HCT116 (cell line): ENCODE measurements at regions not wholly inside any gene's neighbourhood (a gene's known extent, or its start where the extent isn't known, plus 50 kb on each side); places are given as distances from the start of the nearest gene placed in this dataset.
A peak's percentile ranks its signal among the peaks of the same experiment; 100 is the strongest.

Experiments used
- CTCF ChIP-seq, 3 experiments: fragments of 200-600 bp in 1 of 3; sonication (generic) in 1 of 3; IDR thresholded peaks in 2 of 3; conservative IDR thresholded peaks in 1 of 3; 2 replicates each; pipeline ENCODE4 v1.5.1; 2012 to 2017; ENCODE audit warnings: low read depth in 2 of 3, low read length in 2 of 3, antibody characterized with exemption in 1 of 3, borderline replicate concordance in 1 of 3, control low read depth in 1 of 3, mild to moderate bottlenecking in 1 of 3, mixed read lengths in 1 of 3, mixed run types in 1 of 3, moderate library complexity in 1 of 3; ENCODE audit not compliant: insufficient read depth in 1 of 3
- EZH2 ChIP-seq: fragments of 200-600 bp; sonication (generic); IDR thresholded peaks from 2 replicates; pipeline ENCODE4 v1.6.1; 2017; ENCODE audit warnings: antibody characterized with exemption, mixed run types
- POLR2AphosphoS5 ChIP-seq: IDR thresholded peaks from 2 replicates; pipeline ENCODE4 v1.6.1; 2011; ENCODE audit warnings: mild to moderate bottlenecking, low read depth, low read length, moderate library complexity
- ZFX ChIP-seq: fragments of 450-650 bp; IDR thresholded peaks from 2 replicates; pipeline ENCODE4 v1.6.1; 2017
- ZNF274 ChIP-seq: fragments of 200-500 bp; sonication (Bioruptor generic); IDR thresholded peaks from 2 replicates; pipeline ENCODE4 v1.6.1; 2014; ENCODE audit warnings: mild to moderate bottlenecking, low read depth, low read length, inconsistent platforms

- peak; percentile 55 to 85 (median 75); a peak in 5 of 6 replicates for TF ChIP-seq CTCF (IDR thresholded peaks at IDR 0.05 in 2 of 3, conservative IDR thresholded peaks at IDR 0.05 in 1 of 3; ENCODE audit: borderline replicate concordance in 1 of 3, insufficient read depth in 1 of 3, low read depth in 2 of 3, low read length in 2 of 3)
- TF ChIP-seq POLR2AphosphoS5, result no peak
- TF ChIP-seq EZH2, result no peak
- TF ChIP-seq ZFX, result no peak
- no peak for TF ChIP-seq ZNF274
Observed at GRCh38 chr2:162890690-162891311, 52.2 kb upstream of the KCNH7 start.
